ENCODE measurements at regions not wholly inside any gene's neighbourhood (a gene's known extent, or its start where the extent isn't known, plus 50 kb on each side); places are given as distances from the start of the nearest gene placed in this dataset.

DNA sequence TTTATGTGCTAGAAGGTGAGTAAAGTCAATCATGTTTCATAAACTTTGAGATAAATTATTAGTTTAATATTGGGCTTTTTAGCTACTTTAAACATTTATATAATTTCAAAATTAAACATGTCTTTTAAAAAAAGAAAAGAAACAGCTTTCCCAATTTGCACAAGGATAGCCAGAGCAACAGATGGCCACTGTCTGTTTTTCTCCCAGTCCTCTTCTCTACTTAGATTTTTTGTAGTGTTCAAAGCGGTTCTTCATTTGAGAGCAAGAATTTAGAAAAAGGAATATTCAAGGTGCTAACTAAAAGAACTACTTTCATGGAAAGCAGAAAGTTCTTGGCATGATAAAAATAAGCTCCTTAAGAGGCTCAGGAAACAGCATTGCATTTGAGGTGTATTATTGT lies 128.3 kb upstream of the MIR17HG start:
- TF ChIP-seq CTCF (IDR thresholded peaks at IDR 0.05) (no peak), POLR2A (IDR thresholded peaks at IDR 0.05) (no peak)

Measured in ovary (tissue), 3 donors.